ENCODE measurements at regions not wholly inside any gene's neighbourhood (a gene's known extent, or its start where the extent isn't known, plus 50 kb on each side); places are given as distances from the start of the nearest gene placed in this dataset.

- DNase-seq (ENCODE audit: low spot score) (no peak), ATAC-seq (ENCODE audit: low FRiP score) (no peak)
- no peak for TF ChIP-seq CTCF (IDR thresholded peaks at IDR 0.05)
Measured at GRCh38 chr9:21574261-21574660, 92.1 kb upstream of the IFNE start.

- ATAC-seq (ENCODE audit: low FRiP score) (peak; percentile 96), DNase-seq (ENCODE audit: low spot score) (no peak)
- no peak for TF ChIP-seq CTCF (IDR thresholded peaks at IDR 0.05)
Measured at GRCh38 chr9:21576331-21577189, 94.4 kb upstream of the IFNE start.

GRCh38 chr9:21579247-21579671 is 97.1 kb upstream of the IFNE start:
- DNase-seq (ENCODE audit: low spot score): no peak
- no peak for TF ChIP-seq CTCF (IDR thresholded peaks at IDR 0.05)
- no peak for ATAC-seq (ENCODE audit: low FRiP score)

- no peak for DNase-seq (ENCODE audit: low spot score)
- ATAC-seq (ENCODE audit: low FRiP score): no peak
- no peak for TF ChIP-seq CTCF (IDR thresholded peaks at IDR 0.05)
Measured at GRCh38 chr9:21579743-21580142, 97.6 kb upstream of the IFNE start.

- TF ChIP-seq CTCF (IDR thresholded peaks at IDR 0.05): no peak
- ATAC-seq (ENCODE audit: low FRiP score): no peak
- DNase-seq (ENCODE audit: low spot score): no peak
Measured at GRCh38 chr9:21580636-21581378, 98.7 kb upstream of the IFNE start.

GRCh38 chr9:21583628-21584377 is 101.7 kb upstream of the IFNE start:
- ATAC-seq (ENCODE audit: low FRiP score) (no peak), DNase-seq (ENCODE audit: low spot score) (no peak)
- no peak for TF ChIP-seq CTCF (IDR thresholded peaks at IDR 0.05)
